Calu3 (cell line): ENCODE measurements at regions not wholly inside any gene's neighbourhood (a gene's known extent, or its start where the extent isn't known, plus 50 kb on each side); places are given as distances from the start of the nearest gene placed in this dataset.

ENCODE experiments used
- BruUV-seq: library from RNA; stranded (reverse); fragments of 400-500 nt; replicated peaks from 2 replicates; lab custom pipeline; 2021; lab: Mats Ljungman, UMichigan
- CTCF ChIA-PET: fragments of 300-600 bp; sonication (Branson Sonifier 250); formaldehyde crosslinking; loops from one replicate; lab custom pipeline; 2022; ENCODE audit warnings: antibody characterized with exemption; lab: Charles Lee
- DNase-seq: peaks from one replicate; pipeline ENCODE4 v3.0.0; 2022
- H3K27ac Mint-ChIP-seq: one replicate; pipeline ENCODE4 v1.8.0; 2022; ENCODE audit warnings: mixed read lengths; ENCODE audit not compliant: unreplicated experiment
- H3K27me3 Mint-ChIP-seq: one replicate; pipeline ENCODE4 v1.8.0; 2022; ENCODE audit warnings: mixed read lengths; ENCODE audit not compliant: unreplicated experiment
- H3K36me3 Mint-ChIP-seq: one replicate; pipeline ENCODE4 v1.8.0; 2022; ENCODE audit warnings: mild to moderate bottlenecking, moderate library complexity, mixed read lengths; ENCODE audit not compliant: insufficient read depth, unreplicated experiment
- H3K4me1 Mint-ChIP-seq: one replicate; pipeline ENCODE4 v1.8.0; 2022; ENCODE audit warnings: mild to moderate bottlenecking, low read depth, mixed read lengths; ENCODE audit not compliant: unreplicated experiment
- H3K4me3 Mint-ChIP-seq: one replicate; pipeline ENCODE4 v1.8.0; 2022; ENCODE audit warnings: mild to moderate bottlenecking, low read depth, moderate library complexity, mixed read lengths; ENCODE audit not compliant: unreplicated experiment
- H3K9me3 Mint-ChIP-seq: one replicate; pipeline ENCODE4 v1.8.0; 2022; ENCODE audit warnings: low read depth, mixed read lengths; ENCODE audit not compliant: unreplicated experiment
- CTCF ChIP-seq: fragments of 200-600 bp; IDR thresholded peaks from one replicate; pipeline ENCODE4 v1.8.0; 2022; ENCODE audit warnings: antibody characterized with exemption; ENCODE audit not compliant: unreplicated experiment
- intact Hi-C: fragments of 100-400 bp; cut with micrococcal nuclease; formaldehyde crosslinking; loops from one replicate; pipeline ENCODE4 v1.10.0; 2022; ENCODE audit not compliant: unreplicated experiment

GRCh38 chr18:41798879-41799278, 156.2 kb upstream of the PIK3C3 start:
- no peak for DNase-seq
- TF ChIP-seq CTCF, result no peak
- intact Hi-C loops, result no loop called here
- peaks cover 31% of the 10 kb centered on the region for H3K27me3 Mint-ChIP-seq
- H3K27ac Mint-ChIP-seq, result no peak overlapping the region
- BruUV-seq, result no TSS peak
- H3K4me3 Mint-ChIP-seq, result no peak overlapping the region
- H3K9me3 Mint-ChIP-seq, result no peaks in the 10 kb centered on the region
- CTCF ChIA-PET, result no interaction called here
- H3K4me1 Mint-ChIP-seq, result no peaks in the 10 kb centered on the region
- H3K36me3 Mint-ChIP-seq, result no peaks in the 10 kb centered on the region

GRCh38 chr18:41790687-41791086, 164.3 kb upstream of the PIK3C3 start:
- no peaks in the 10 kb centered on the region for H3K4me1 Mint-ChIP-seq
- TF ChIP-seq CTCF, result no peak

GRCh38 chr18:41789001-41789400, 166.0 kb upstream of the PIK3C3 start:
- Mint-ChIP-seq H3K27ac (no peak overlapping the region), H3K4me1 (no peaks in the 10 kb centered on the region), H3K36me3 (no peaks in the 10 kb centered on the region), H3K9me3 (no peaks in the 10 kb centered on the region), H3K4me3 (no peak overlapping the region), H3K27me3 (peaks cover 29% of the 10 kb centered on the region)
- CTCF ChIA-PET, result no interaction called here
- DNase-seq, result no peak
- intact Hi-C loops, result no loop called here
- no TSS peak for BruUV-seq
- no peak for TF ChIP-seq CTCF

More at GRCh38 chr18:41790687-41791086, 164.3 kb upstream of the PIK3C3 start:
- CTCF ChIA-PET, result no interaction called here
- DNase-seq, result no peak
- Mint-ChIP-seq H3K9me3 (no peaks in the 10 kb centered on the region), H3K36me3 (no peaks in the 10 kb centered on the region), H3K27ac (no peak overlapping the region), H3K4me3 (no peak overlapping the region), H3K27me3 (peaks cover 16% of the 10 kb centered on the region)
- intact Hi-C loops, result no loop called here
- no TSS peak for BruUV-seq

GRCh38 chr18:41783879-41784278, 171.2 kb upstream of the PIK3C3 start:
- TF ChIP-seq CTCF, result no peak
- DNase-seq, result no peak
- H3K27me3 Mint-ChIP-seq, result peaks cover 29% of the 10 kb centered on the region
- H3K27ac Mint-ChIP-seq, result no peak overlapping the region
- no peaks in the 10 kb centered on the region for H3K9me3 Mint-ChIP-seq
- intact Hi-C loops, result no loop called here
- H3K4me1 Mint-ChIP-seq, result no peaks in the 10 kb centered on the region
- CTCF ChIA-PET, result no interaction called here
- no TSS peak for BruUV-seq
- no peak overlapping the region for H3K4me3 Mint-ChIP-seq
- no peaks in the 10 kb centered on the region for H3K36me3 Mint-ChIP-seq
